Activated T-helper 1 cell treated with Interleukin-2 at 50 U/mL for 16 hours (primary cell): ENCODE measurements at regions not wholly inside any gene's neighbourhood (a gene's known extent, or its start where the extent isn't known, plus 50 kb on each side); places are given as distances from the start of the nearest gene placed in this dataset.

Experiments used
- DNase-seq: peaks from one replicate; pipeline ENCODE4 v3.0.0-alpha.2; 2020; ENCODE audit warnings: low read depth

DNA sequence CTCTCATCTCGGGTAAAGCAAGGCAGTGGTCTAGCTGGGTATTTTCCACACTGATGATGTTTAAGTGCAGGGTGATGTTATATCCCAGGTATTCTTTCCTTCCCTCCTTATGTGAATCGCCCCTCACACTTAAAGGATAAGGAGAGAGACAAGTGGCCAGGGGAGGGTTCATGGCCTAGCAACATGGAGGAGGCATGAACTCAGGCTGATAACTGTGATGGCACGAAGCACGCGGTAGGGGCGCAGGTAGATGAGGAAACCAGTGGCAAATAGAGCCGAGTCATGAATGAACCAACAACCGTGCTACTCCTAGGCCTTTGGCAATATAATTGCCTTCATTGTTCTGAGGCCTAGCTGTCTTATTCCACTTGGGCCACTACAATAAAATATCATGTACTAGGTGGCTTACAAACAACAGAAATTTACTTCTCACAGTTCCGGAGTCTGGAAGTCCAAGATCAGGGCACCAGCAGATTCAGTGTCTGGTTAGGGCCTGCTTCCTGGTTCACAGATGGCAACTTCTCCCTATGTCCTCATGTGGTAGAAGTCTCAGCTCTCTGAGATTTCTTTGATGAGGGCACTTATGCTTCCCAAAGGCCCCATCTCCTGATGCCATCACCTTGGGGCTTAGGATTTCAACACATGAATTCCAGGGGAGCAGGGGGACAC lies 56.0 kb upstream of the PIK3CG start:
- no peak for DNase-seq

DNA sequence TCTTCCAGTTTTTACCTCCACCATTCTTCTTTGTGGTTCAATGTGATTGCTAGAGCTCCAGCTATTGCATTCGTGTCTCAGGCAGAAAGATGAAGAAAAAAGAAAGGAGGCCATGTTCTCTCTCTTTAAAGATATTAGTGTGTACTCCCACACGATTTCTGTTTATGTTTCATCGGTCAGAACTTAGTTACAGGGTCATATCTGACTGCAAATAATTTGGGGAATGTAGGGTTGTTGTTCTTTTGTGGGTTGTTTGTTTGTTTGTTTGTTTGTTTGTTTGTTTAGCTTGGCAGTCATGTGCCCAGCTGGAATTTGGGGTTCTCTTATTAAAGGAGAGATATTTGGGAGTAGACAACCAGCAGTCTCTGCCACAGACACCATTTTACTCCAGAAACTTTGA lies 53.6 kb upstream of the PIK3CG start:
- no peak for DNase-seq

DNA sequence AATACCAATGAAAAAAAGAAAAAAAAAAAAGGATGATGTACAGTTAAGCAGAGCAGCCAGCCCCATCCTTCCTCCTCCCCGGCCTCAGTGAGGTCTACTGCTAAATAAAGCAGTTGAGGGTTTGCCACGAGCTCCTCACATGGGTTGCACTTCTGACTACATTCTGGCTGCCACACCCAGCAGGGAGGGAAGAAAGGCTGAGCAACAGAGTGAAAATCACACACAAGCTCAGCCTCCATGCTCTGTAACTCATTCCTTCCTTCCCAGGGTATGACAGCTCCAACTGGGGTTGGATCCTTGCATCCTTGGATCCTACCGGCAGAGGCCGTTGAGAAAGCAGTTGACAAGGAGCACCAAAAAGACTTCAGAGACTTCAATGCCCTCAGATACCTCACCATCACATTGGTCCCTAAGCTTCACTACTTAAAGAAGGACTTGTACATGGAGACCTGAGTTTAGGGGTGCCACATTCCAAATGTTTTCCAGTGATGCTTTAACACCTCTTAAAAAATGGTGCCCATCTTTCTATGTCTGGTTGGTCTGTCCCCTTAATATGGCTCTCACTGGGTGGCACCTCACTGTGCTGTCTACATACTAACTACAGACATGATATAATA lies 52.9 kb upstream of the PIK3CG start:
- no peak for DNase-seq

DNA sequence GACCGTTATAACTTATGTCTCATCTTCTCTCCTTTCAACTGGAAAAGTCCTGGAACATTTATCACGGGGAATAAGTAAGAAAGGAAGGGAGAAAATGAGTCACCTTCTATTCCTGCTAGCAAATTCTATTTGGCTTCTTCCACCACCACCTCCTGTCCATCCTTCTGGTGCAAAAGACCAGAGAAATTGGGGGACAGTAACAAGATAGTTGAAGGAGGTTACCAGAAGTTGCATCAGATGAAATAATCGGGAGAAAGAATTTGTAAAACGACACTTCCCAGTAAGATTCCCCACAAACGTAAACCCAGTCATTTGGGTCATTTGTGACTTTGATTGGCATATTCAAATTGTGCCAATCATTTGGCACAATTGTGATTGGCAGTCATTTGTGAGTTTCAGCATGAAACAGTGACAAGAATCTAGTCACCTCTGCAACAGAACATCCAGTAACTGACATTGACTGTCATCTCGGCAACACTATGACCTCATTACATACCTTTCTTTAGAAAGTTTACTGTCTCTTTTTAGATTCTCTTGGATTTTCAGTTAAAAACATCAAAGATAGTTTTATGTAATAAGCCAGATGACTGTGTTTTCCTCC lies 51.3 kb upstream of the PIK3CG start:
- no peak for DNase-seq

DNA sequence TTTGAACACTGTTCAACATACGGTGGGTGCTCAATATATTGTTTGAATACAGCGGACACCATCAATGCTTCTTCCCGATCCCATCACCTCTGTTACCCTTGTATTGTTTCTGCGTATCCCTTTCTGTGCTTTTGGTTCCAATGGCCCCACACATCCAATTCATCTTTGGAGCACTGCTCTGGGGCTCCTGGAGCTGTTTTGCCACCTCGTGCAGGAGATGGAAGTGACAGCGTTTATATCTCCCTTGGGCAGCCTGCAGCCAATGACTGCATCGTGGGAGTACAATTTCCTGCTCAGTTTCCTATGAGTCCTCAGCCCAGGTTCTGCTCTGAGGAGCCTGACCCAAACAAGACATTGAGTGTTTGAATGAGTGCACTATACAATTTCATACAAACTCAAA lies 50.2 kb upstream of the PIK3CG start:
- no peak for DNase-seq
